B cell (primary cell): ENCODE measurements at regions not wholly inside any gene's neighbourhood (a gene's known extent, or its start where the extent isn't known, plus 50 kb on each side); places are given as distances from the start of the nearest gene placed in this dataset.

Source experiments
- ATAC-seq: fragments of 200-7000 bp; cut with Tn5 transposase; one replicate; pipeline ENCODE4 v1.10.0; 2021; ENCODE audit warnings: low read depth, mild to moderate bottlenecking, moderate number of reproducible peaks, moderate library complexity
- CTCF ChIA-PET: fragments of 350-600 bp; sonication (Branson Sonifier 250); formaldehyde crosslinking; loops from one replicate; lab custom pipeline; 2021; ENCODE audit warnings: antibody characterized with exemption, inconsistent platforms; lab: Charles Lee
- POLR2A ChIA-PET: fragments of 350-600 bp; sonication (Branson Sonifier 250); formaldehyde crosslinking; loops from one replicate; lab custom pipeline; 2021; ENCODE audit warnings: antibody characterized with exemption; lab: Charles Lee
- DNase-seq: peaks from one replicate; pipeline ENCODE4 v3.0.0; 2013
- H2AFZ ChIP-seq: 2 replicates; pipeline ENCODE4 v1.6.1; 2012; ENCODE audit warnings: mild to moderate bottlenecking, low read depth, low read length; ENCODE audit not compliant: insufficient read depth, poor library complexity, severe bottlenecking
- H3K27ac ChIP-seq, 2 donors: 1 replicate in 1 of 2; 2 replicates in 1 of 2; pipeline ENCODE4 v1.5.1; 2012 to 2013; ENCODE audit warnings: low read length in 2 of 2, mild to moderate bottlenecking in 2 of 2, moderate library complexity in 1 of 2
- H3K27me3 ChIP-seq, 4 experiments: fragments of 200-600 bp in 1 of 4; sonication (generic) in 1 of 4; replicated peaks in 1 of 4; 1 replicate in 2 of 4; 2 replicates in 2 of 4; pipeline versions ENCODE4 v1.6.1 to v1.7.0; 2013 to 2016; ENCODE audit warnings: low read length in 3 of 4, mild to moderate bottlenecking in 2 of 4, mixed read lengths in 1 of 4, moderate library complexity in 1 of 4; ENCODE audit not compliant: insufficient read depth in 4 of 4, control insufficient read depth in 3 of 4; ENCODE audit errors: control extremely low read depth in 1 of 4
- H3K36me3 ChIP-seq, 2 experiments: replicated peaks in 1 of 2; 1 replicate in 1 of 2; 2 replicates in 1 of 2; pipeline versions ENCODE4 v1.6.1 to v1.7.1; 2013; ENCODE audit warnings: low read length in 1 of 2; ENCODE audit not compliant: insufficient read depth in 2 of 2, control insufficient read depth in 1 of 2; ENCODE audit errors: control extremely low read depth in 1 of 2, extremely low read depth in 1 of 2
- H3K4me1 ChIP-seq, 2 donors: fragments of 200-600 bp in 1 of 2; sonication (generic) in 1 of 2; 1 replicate in 1 of 2; 2 replicates in 1 of 2; pipeline versions ENCODE4 v1.5.1 to v1.6.1; 2013 to 2017; ENCODE audit warnings: low read length in 2 of 2; ENCODE audit not compliant: control insufficient read depth in 2 of 2, insufficient read depth in 2 of 2
- H3K4me2 ChIP-seq: replicated peaks from 2 replicates; pipeline ENCODE3; 2012; ENCODE audit warnings: mild to moderate bottlenecking, low read depth, low read length; ENCODE audit not compliant: poor library complexity, severe bottlenecking
- H3K4me3 ChIP-seq, 5 experiments: fragments of 200-600 bp in 1 of 5; sonication (generic) in 1 of 5; 1 replicate in 3 of 5; 2 replicates in 2 of 5; pipeline versions ENCODE4 v1.5.1 to v1.7.0; 2011 to 2016; ENCODE audit warnings: low read length in 4 of 5, mild to moderate bottlenecking in 4 of 5, low read depth in 2 of 5, control low read depth in 1 of 5, moderate library complexity in 1 of 5; ENCODE audit not compliant: insufficient read depth in 1 of 5; ENCODE audit errors: control extremely low read depth in 1 of 5, extremely low read depth in 1 of 5
- H3K79me2 ChIP-seq: fragments of 200-600 bp; sonication (generic); one replicate; pipeline ENCODE4 v1.6.0; 2016; ENCODE audit warnings: low read length; ENCODE audit not compliant: control insufficient read depth, insufficient read depth
- H3K9ac ChIP-seq: fragments of 200-600 bp; sonication (generic); 2 replicates; pipeline ENCODE4 v1.6.1; 2017; ENCODE audit warnings: mild to moderate bottlenecking, low read length, moderate library complexity
- H3K9me3 ChIP-seq, 3 donors: one replicate each; pipeline versions ENCODE4 v1.6.1 to v1.7.1; 2013; ENCODE audit warnings: low read length in 2 of 3; ENCODE audit not compliant: control insufficient read depth in 2 of 3, insufficient read depth in 1 of 3; ENCODE audit errors: control extremely low read depth in 1 of 3
- H4K20me1 ChIP-seq: 2 replicates; pipeline ENCODE4 v1.6.0; 2012; ENCODE audit warnings: mild to moderate bottlenecking, low read length; ENCODE audit not compliant: insufficient read depth, control insufficient read depth, poor library complexity, severe bottlenecking
- H3K27ac Mint-ChIP-seq: one replicate; pipeline ENCODE4 v1.8.0; 2021; ENCODE audit warnings: mixed read lengths
- H3K27me3 Mint-ChIP-seq: one replicate; pipeline ENCODE4 v1.8.0; 2021; ENCODE audit warnings: mixed read lengths
- H3K4me1 Mint-ChIP-seq: one replicate; pipeline ENCODE4 v1.8.0; 2021; ENCODE audit warnings: mixed read lengths
- H3K4me3 Mint-ChIP-seq: one replicate; pipeline ENCODE4 v1.8.0; 2021; ENCODE audit warnings: mixed read lengths
- H3K9me3 Mint-ChIP-seq: one replicate; pipeline ENCODE4 v1.8.0; 2022; ENCODE audit warnings: mixed read lengths; ENCODE audit not compliant: insufficient read depth
- EZH2 ChIP-seq: IDR thresholded peaks from 2 replicates; pipeline ENCODE4 v1.6.1; 2012; ENCODE audit warnings: borderline replicate concordance, low read depth, mild to moderate bottlenecking, moderate library complexity, low read length; ENCODE audit not compliant: insufficient read depth, poor library complexity, severe bottlenecking
- WGBS: methylation state at CpG from one replicate; pipeline ENCODE4 v1.1.5; 2013; ENCODE audit warnings: missing lambda C conversion rate; ENCODE audit not compliant: insufficient coverage; 5-methylcytosine and 5-hydroxymethylcytosine counted together
- intact Hi-C: fragments of 100-400 bp; cut with micrococcal nuclease; formaldehyde crosslinking; loops from one replicate; pipeline ENCODE4 v1.10.0; 2022
- TF ChIP-seq, protein P1 (sequence below): fragments of 200-600 bp; IDR thresholded peaks from one replicate; pipeline ENCODE4 v1.8.0; 2022; ENCODE audit warnings: antibody characterized with exemption, mild to moderate bottlenecking

DNA sequence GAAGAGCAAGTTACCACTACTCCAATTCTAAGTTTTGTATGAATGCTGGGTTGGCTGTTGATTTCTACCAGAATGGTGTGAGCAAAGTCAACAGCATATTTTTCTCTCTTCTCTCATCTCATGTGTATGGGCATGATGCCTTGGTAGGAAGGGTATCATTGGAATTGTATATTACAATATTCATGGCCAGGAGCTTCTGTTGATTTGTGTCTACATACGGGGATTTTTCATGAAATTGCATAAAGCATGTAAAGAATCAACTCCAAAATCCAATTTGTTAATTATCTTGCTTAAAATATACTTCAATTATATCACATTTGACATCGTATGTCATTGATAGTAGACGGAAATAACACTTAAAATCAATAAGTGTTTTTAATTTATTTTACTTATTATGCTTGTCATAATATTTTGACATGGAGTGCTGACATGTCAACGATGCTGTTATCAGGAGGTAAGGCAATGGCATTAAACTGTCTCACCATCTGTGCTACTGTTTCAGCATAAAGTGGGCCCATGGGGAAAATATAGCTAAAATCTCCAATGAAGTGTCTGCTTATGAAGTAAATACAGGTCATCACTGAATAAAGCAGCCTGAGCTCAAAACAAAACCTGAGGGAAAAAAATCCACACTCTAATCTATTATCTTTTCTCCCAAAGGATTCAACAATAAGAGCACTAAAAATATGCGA is 142.2 kb upstream of the NBPF11 start:
- Histone ChIP-seq H3K4me2 (no peak overlapping the region), H3K9ac (no peak overlapping the region), H4K20me1 (no peaks in the 10 kb centered on the region), H3K4me1 (no peaks in the 10 kb centered on the region), H3K27me3 (no peaks in the 10 kb centered on the region), H3K27ac (no peak overlapping the region), H3K4me3 (no peak overlapping the region), H3K79me2 (no peaks in the 10 kb centered on the region), H3K9me3 (peaks cover 0 to 3% (median 0%) of the 10 kb centered on the region in 3 donors), H2AFZ (no peak overlapping the region), H3K36me3 (no peaks in the 10 kb centered on the region)
- Mint-ChIP-seq H3K27me3 (no peaks in the 10 kb centered on the region), H3K4me3 (no peak overlapping the region), H3K9me3 (peaks cover 3% of the 10 kb centered on the region), H3K4me1 (no peaks in the 10 kb centered on the region), H3K27ac (no peak overlapping the region)
- POLR2A ChIA-PET, result no interaction called here
- DNase-seq, result no peak
- no peak for ATAC-seq
- TF ChIP-seq EZH2, result no peak
- TF ChIP-seq, protein P1, sequence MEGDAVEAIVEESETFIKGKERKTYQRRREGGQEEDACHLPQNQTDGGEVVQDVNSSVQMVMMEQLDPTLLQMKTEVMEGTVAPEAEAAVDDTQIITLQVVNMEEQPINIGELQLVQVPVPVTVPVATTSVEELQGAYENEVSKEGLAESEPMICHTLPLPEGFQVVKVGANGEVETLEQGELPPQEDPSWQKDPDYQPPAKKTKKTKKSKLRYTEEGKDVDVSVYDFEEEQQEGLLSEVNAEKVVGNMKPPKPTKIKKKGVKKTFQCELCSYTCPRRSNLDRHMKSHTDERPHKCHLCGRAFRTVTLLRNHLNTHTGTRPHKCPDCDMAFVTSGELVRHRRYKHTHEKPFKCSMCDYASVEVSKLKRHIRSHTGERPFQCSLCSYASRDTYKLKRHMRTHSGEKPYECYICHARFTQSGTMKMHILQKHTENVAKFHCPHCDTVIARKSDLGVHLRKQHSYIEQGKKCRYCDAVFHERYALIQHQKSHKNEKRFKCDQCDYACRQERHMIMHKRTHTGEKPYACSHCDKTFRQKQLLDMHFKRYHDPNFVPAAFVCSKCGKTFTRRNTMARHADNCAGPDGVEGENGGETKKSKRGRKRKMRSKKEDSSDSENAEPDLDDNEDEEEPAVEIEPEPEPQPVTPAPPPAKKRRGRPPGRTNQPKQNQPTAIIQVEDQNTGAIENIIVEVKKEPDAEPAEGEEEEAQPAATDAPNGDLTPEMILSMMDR, result no peak
- CTCF ChIA-PET, result no interaction called here
- WGBS, result no CpG with 5 or more reads among the region's 5 CpGs
- intact Hi-C loops, result no loop called here

DNA sequence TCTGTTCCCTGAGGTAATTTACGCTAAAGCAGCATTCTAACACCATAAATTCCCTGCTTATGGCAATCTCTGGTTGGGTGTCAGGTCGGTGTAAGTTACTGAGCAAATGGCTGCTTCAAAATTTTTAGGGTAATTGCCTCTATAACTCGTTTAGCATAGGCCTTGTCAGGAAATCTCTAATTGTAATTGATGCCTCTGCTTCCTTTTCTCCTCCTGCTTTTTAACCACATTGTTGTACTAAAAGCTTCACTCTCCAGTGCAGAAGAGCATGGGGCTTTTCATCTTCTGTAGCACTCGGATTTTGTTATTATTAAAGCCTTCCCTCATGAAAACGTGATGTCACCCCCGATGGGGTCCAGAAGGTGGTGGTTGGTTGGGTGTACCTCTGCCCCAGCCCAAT is 141.6 kb upstream of the NBPF11 start:
- Mint-ChIP-seq H3K27me3 (no peaks in the 10 kb centered on the region), H3K4me1 (no peaks in the 10 kb centered on the region), H3K9me3 (peaks cover 3% of the 10 kb centered on the region), H3K27ac (no peak overlapping the region), H3K4me3 (no peak overlapping the region)
- H3K4me1 ChIP-seq, result no peaks in the 10 kb centered on the region
- intact Hi-C loops, result no loop called here
- no CpG with 5 or more reads among the region's 6 CpGs for WGBS
- no peaks in the 10 kb centered on the region for H4K20me1 ChIP-seq
- TF ChIP-seq, protein P1, result no peak
- no peak for TF ChIP-seq EZH2
- H3K27ac ChIP-seq, result no peak overlapping the region
- peaks cover 1 to 3% (median 3%) of the 10 kb centered on the region in 3 donors for H3K9me3 ChIP-seq
- DNase-seq (no peak), ATAC-seq (no peak)
- CTCF ChIA-PET, result no interaction called here
- H3K9ac ChIP-seq, result no peak overlapping the region
- H3K36me3 ChIP-seq, result no peaks in the 10 kb centered on the region
- no peak overlapping the region for H2AFZ ChIP-seq
- H3K79me2 ChIP-seq, result no peaks in the 10 kb centered on the region
- H3K27me3 ChIP-seq, result no peaks in the 10 kb centered on the region
- no peak overlapping the region for H3K4me2 ChIP-seq
- no peak overlapping the region for H3K4me3 ChIP-seq
- POLR2A ChIA-PET, result no interaction called here
